Tongue (tissue), 1 donor: ENCODE measurements at regions not wholly inside any gene's neighbourhood (a gene's known extent, or its start where the extent isn't known, plus 50 kb on each side); places are given as distances from the start of the nearest gene placed in this dataset.
"Not testable (repeated sequence)": the region's sequence is repeated elsewhere in the genome, so short reads cannot be mapped to it uniquely, and the experiment has no call there.

Source experiments
- DNase-seq: peaks from one replicate; pipeline ENCODE4 v3.0.0-alpha.2; 2015

DNA sequence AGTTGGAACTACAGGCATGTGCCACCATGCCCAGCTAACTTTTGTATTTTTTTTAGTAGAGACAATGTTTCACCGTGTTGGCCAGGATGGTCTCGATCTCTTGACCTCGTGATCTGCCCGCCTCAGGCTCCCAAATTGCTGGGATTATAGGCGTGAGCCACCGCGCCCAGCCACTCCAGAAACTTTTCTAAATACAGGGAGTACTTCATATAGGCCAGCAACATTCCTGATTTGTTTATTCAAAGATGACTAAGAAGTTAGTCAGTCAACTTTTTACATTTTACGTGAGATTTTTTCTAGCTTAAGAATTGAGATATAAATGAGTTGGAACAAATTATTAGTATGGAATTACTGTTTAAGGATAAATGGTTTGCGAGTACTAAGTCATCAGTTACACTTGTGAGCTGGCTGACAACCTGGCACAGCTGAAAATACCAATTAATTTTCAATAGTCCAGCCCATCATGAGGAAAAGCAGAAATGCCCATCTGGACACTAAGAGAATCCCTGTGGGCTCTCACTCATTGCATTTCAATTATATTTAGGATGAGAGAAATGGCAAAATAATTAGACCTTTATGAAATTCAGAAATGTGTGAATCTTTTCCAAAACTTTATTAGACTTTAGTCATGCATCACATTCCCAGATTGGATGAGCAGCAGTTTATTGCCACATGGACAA lies 430.8 kb upstream of the SPATA31A3 start:
- not testable (repeated sequence) for DNase-seq

DNA sequence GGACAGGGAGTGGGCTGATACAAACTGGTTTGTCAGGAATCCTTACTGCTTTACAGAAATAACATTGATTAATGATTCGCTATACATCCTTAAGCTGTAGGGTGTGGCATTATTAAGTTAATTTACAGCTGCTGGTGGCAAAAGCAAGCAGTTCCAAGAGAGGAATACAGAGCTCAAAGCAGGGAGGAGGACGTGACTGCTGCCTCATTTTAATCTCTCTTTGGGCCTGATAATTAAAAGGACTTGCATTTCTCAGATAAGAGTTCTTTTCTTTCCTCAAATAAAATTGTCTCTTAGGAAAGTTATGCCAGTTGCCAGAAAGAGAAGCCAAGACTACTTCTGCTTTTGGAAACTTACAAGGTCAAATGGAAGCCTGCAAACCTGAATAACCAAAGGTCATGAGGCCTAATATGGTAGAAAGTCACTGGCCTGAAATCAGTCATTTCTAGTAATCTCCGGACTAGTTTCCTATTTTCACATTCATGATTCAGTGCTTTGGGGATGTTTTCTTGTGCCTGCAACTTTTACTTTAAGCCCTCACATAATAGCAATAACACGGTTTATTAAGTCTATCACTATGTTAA lies 426.2 kb upstream of the SPATA31A3 start:
- not testable (repeated sequence) for DNase-seq

DNA sequence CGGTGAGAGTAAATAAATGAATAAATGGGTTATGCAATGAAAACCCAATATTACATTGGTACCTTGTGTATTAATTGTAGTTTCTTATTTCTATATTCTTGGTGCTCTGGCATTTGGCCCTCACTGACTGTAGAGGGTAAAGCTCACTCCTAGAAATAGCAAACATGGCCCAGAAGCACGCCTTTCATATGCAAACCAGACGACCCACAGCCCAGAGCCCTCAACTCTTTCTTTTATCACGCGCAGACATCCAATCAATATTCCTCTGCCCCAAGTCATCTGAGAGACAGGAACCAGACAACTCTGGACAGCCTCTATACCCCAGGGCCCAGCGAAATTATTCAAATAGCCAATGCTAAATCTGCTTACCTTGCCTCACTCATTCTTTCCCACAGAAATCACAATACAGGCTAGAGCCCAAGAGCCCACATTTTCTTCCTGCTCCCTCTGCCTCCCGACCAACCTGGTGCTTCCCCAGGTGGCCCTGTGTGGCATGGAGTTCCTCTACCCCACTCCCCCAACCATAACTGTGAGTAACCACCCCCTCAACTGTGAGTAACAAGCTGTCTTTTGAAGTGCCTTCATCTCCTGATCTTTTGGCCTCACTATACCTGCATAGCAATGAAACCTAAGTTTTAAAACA lies 425.1 kb upstream of the SPATA31A3 start:
- not testable (repeated sequence) for DNase-seq

- not testable (repeated sequence) for DNase-seq
Observed at GRCh38 chr9:67416639-67417038, 424.3 kb upstream of the SPATA31A3 start.

DNA sequence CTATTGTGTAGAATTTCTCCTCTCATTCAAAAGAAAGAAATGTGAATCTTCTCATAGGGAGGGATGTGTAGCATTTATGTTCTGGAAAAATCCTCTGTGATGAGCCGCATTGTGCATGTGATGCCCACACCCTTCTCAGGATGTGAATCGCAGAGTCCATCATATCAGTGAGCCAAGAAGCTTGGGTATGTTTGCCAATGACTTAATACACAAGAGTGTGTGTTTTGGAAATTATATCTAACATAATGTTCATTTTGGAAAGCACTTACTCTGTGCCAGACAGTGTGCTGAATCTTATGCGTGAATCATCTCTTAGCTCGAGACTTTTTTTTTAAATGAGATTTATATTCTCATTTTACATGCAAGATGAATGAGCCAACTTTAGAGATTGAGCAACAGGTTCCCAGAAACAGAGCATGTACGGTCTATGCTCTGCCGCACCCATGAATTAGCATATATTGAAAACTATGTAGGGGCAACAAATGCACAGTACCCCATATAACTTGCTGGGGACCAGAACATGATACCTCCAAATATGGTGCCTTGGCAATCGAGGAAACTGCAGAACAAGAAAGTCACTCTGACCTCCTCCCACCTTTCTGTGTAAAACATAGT lies 418.4 kb upstream of the SPATA31A3 start:
- not testable (repeated sequence) for DNase-seq

DNA sequence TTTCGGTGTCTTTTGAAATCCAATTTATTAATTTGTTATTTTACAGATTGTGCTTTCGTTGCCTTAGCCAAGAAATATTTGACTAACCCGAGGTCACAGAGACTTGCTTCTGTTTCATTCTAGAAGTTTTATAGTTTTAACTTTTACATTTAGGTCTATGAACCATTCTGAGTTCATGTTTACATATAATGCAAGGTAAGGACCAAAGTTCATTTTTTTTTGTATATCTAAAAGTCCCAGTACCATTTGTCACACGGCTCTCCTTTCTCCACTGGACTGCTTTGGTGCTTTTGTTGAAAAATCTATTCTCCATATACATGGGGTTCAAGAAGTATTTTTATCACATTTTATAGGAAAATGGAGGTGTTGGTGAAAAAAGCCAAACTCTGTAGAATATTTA lies 411.4 kb upstream of the SPATA31A3 start:
- DNase-seq, result not testable (repeated sequence)

GRCh38 chr9:67397731-67398130 lies 405.4 kb upstream of the SPATA31A3 start:
- DNase-seq, result not testable (repeated sequence)

DNA sequence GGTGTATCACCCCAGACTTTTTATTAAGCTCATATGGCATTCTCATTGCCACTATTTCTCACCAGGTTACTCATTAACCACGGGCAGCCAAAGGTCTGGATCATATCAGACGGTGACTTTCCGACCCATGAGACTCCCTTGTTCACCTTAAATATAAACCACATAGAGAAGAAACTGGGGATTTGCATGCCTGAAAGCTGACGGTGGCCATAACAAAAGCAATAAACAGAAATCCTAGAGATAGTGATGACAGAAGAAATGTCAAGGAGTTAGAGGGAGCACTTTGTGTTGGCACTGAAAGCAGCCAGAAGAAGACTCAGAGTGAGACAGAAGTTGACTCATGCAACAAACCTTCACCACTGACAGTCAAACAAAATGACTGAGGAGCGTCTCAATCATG lies 402.4 kb upstream of the SPATA31A3 start:
- not testable (repeated sequence) for DNase-seq

DNA sequence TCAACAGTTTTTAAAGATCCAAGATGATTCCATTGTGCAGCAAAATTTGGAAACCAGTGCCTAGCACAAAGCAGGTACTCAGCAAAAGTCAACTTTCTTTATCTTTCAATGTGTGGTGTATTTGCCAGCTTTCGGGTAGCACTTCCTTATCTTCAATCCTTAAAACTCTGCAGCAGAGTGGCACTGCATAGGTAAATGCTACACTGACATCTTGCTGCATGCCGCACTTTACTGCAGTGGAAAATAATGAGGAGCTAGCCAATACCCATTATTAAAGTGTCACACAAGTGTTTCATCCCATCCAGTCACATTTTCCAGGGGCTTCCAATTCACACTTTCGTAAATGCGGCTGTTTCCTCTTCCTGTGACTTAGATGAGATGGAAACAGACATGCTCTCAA lies 401.7 kb upstream of the SPATA31A3 start:
- DNase-seq, result not testable (repeated sequence)

DNA sequence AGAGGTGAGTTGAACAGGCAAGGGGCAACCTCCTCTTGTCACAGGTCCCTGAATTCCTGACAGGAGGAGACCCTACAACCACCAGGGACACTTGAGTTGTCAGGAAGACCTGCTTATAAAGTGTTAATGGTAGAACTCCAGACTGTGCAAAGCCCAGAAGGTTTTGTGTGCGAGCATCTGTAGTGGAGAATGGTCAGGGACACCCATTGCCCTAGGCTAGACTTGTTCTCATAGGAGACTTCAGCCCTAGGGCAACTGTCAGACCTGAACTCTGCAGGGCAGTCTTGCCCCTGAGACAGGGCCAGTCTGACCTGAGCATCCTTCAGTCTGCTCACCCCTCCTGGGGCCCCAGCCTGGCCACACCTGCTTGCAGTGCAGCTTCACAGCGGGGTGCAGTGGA lies 377.3 kb upstream of the SPATA31A3 start:
- not testable (repeated sequence) for DNase-seq

- DNase-seq, result not testable (repeated sequence)
Observed at GRCh38 chr9:67362325-67362724, 370.0 kb upstream of the SPATA31A3 start.

- DNase-seq, result not testable (repeated sequence)
Observed at GRCh38 chr9:67353961-67354360, 361.6 kb upstream of the SPATA31A3 start.

DNA sequence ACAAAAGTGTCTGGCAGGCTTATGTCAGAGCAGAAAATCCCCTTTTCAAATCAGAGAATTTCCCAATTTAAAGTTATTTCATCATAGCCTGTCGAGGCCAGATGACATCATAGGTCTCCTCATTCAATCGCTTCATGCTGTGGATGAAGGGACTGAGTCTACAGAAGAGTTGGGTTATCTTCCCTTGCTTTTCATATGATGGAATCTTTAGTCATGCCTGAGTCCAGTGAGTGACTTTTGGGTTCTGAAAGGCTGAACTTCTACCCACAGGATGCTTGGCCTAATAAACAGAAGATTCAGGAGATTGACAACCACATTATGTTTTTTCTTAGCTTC lies 357.0 kb upstream of the SPATA31A3 start:
- not testable (repeated sequence) for DNase-seq

DNA sequence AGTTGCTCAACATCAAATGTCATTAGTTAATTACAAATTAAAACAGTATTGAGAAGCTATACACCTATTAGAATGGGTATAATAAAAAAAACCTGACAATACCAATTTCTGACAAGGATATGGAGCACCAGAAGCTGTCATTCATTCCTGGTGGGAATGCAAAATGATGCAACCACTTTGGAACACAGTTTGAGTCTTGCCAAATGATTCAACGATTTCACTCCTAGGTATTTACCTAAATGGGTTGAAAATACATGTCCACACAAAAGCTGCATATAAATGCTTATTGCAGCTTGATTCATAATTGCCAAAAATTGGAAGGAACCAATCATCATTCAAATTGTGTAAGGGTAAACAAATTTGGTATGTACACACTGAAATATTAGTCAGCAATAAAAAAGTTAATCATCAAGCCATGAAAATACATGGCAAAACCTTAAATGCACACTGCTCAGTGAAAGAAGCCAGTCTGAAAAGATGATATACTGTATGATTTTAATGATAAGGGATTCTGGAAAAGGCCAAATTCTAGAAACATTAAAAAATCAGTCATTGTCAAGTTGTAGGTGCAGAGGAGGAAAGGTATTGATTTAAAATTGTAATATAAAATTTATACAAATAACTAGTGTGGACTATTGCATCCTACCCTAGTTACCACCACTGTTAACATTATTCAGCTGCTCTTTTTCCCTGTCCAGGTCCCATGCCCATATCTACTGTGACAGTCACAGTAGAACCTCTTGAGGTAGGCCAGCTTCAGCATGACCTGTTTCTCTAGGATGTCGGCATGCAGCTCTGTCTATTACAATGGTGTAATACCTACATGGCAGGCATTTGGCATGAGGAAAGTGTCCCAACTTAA lies 356.4 kb upstream of the SPATA31A3 start:
- not testable (repeated sequence) for DNase-seq

DNA sequence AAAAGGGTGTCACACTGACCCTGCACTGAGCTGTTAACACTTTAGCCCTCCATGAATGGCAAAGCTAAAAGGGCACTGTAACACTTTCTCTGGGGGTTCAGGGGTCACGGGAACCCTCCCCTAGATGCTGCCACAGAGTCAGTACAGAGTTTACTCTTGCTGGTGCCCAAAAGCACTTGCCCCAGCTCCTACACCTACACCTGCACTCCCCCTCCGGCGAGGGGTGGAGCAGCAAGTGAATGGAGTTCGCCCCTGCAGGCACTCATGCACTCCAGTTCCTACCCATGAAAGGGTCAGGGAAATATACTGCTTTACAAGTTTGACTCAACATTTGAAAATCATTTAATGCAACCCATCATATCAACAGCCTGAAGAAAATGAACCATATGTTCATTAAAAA lies 355.7 kb upstream of the SPATA31A3 start:
- not testable (repeated sequence) for DNase-seq

- DNase-seq, result not testable (repeated sequence)
Observed at GRCh38 chr9:67339216-67339615, 346.9 kb upstream of the SPATA31A3 start.

GRCh38 chr9:67338201-67338600 lies 345.9 kb upstream of the SPATA31A3 start:
- not testable (repeated sequence) for DNase-seq

GRCh38 chr9:67334727-67335572 lies 342.6 kb upstream of the SPATA31A3 start:
- DNase-seq, result not testable (repeated sequence)

GRCh38 chr9:67331634-67332033 lies 339.3 kb upstream of the SPATA31A3 start:
- not testable (repeated sequence) for DNase-seq

DNA sequence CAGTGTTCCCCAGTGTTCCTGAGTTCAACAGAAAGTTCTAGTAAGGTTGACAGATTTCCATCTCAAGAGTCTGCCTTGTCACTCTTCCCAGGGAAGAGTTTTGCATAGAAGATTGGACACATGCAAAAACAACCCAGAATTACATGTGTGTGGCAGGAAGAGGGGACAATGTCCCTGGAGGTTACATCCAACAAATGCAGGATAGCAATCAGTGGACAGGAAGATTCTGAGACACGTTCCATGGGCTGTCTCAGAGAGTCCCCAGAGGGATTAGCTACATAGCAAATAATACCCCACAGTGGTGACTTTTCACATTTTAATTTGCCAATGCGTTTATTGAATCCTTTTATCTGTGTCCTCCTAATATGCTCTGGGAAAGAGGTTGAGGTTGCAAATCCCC lies 321.1 kb upstream of the SPATA31A3 start:
- DNase-seq, result not testable (repeated sequence)

GRCh38 chr9:67312504-67312903 lies 320.2 kb upstream of the SPATA31A3 start:
- DNase-seq, result not testable (repeated sequence)
